PC-3 (cell line): ENCODE measurements at regions not wholly inside any gene's neighbourhood (a gene's known extent, or its start where the extent isn't known, plus 50 kb on each side); places are given as distances from the start of the nearest gene placed in this dataset.

Experiments used
- CTCF ChIP-seq: fragments of 300-600 bp; sonication (generic); conservative IDR thresholded peaks from 2 replicates; pipeline ENCODE4 v1.5.1; 2017; ENCODE audit warnings: antibody characterized with exemption, low read depth, mild to moderate bottlenecking, low read length
- EZH2phosphoT487 ChIP-seq: fragments of 300-600 bp; sonication (generic); IDR thresholded peaks from 2 replicates; pipeline ENCODE4 v1.6.1; 2018; ENCODE audit warnings: mild to moderate bottlenecking, antibody characterized with exemption, low read length, borderline replicate concordance

GRCh38 chr2:236851187-236851586 is 234.5 kb upstream of the COPS8 start:
- TF ChIP-seq CTCF (no peak), EZH2phosphoT487 (no peak)
